ENCODE measurements at regions not wholly inside any gene's neighbourhood (a gene's known extent, or its start where the extent isn't known, plus 50 kb on each side); places are given as distances from the start of the nearest gene placed in this dataset.

- TF ChIP-seq ZNF317 (CRISPR knock-in tag; IDR thresholded peaks at IDR 0.05; ENCODE audit: borderline replicate concordance, low read depth) (no peak), CTCF (IDR thresholded peaks at IDR 0.05) (no peak), CBFB (CRISPR knock-in tag; IDR thresholded peaks at IDR 0.05; ENCODE audit: low read depth) (no peak), NR2C2 (CRISPR knock-in tag; IDR thresholded peaks at IDR 0.05) (no peak), GABPB1 (CRISPR knock-in tag; IDR thresholded peaks at IDR 0.05) (no peak)
- TF ChIP-seq, protein P1, sequence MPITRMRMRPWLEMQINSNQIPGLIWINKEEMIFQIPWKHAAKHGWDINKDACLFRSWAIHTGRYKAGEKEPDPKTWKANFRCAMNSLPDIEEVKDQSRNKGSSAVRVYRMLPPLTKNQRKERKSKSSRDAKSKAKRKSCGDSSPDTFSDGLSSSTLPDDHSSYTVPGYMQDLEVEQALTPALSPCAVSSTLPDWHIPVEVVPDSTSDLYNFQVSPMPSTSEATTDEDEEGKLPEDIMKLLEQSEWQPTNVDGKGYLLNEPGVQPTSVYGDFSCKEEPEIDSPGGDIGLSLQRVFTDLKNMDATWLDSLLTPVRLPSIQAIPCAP (CRISPR knock-in tag; IDR thresholded peaks at IDR 0.05), result no peak
- TF ChIP-seq, protein P2, sequence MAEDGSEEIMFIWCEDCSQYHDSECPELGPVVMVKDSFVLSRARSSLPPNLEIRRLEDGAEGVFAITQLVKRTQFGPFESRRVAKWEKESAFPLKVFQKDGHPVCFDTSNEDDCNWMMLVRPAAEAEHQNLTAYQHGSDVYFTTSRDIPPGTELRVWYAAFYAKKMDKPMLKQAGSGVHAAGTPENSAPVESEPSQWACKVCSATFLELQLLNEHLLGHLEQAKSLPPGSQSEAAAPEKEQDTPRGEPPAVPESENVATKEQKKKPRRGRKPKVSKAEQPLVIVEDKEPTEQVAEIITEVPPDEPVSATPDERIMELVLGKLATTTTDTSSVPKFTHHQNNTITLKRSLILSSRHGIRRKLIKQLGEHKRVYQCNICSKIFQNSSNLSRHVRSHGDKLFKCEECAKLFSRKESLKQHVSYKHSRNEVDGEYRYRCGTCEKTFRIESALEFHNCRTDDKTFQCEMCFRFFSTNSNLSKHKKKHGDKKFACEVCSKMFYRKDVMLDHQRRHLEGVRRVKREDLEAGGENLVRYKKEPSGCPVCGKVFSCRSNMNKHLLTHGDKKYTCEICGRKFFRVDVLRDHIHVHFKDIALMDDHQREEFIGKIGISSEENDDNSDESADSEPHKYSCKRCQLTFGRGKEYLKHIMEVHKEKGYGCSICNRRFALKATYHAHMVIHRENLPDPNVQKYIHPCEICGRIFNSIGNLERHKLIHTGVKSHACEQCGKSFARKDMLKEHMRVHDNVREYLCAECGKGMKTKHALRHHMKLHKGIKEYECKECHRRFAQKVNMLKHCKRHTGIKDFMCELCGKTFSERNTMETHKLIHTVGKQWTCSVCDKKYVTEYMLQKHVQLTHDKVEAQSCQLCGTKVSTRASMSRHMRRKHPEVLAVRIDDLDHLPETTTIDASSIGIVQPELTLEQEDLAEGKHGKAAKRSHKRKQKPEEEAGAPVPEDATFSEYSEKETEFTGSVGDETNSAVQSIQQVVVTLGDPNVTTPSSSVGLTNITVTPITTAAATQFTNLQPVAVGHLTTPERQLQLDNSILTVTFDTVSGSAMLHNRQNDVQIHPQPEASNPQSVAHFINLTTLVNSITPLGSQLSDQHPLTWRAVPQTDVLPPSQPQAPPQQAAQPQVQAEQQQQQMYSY (CRISPR knock-in tag; IDR thresholded peaks at IDR 0.05), result no peak
These were observed 1726.8 kb downstream of the TP53TG3F start for GRCh38 chr16:35186045-35186759.

Measured in WTC11 (cell line).